Right kidney (tissue), 1 donor: ENCODE measurements at regions not wholly inside any gene's neighbourhood (a gene's known extent, or its start where the extent isn't known, plus 50 kb on each side); places are given as distances from the start of the nearest gene placed in this dataset.
"Not testable (repeated sequence)": the region's sequence is repeated elsewhere in the genome, so short reads cannot be mapped to it uniquely, and the experiment has no call there.

ENCODE experiments used
- DNase-seq: peaks from one replicate; pipeline ENCODE4 v3.0.0-alpha.2; 2016

GRCh38 chr6:146938266-146938665, 266.0 kb upstream of the STXBP5 start:
- no peak for DNase-seq

- not testable (repeated sequence) for DNase-seq
Measured at GRCh38 chr6:146939456-146939855, 264.8 kb upstream of the STXBP5 start.

GRCh38 chr6:146943664-146944063, 260.6 kb upstream of the STXBP5 start:
- DNase-seq: no peak

GRCh38 chr6:146944077-146944476, 260.1 kb upstream of the STXBP5 start:
- no peak for DNase-seq

GRCh38 chr6:146944809-146945208, 259.4 kb upstream of the STXBP5 start:
- no peak for DNase-seq

- DNase-seq: no peak
Measured at GRCh38 chr6:146946559-146946958, 257.7 kb upstream of the STXBP5 start.

GRCh38 chr6:146948790-146949342, 255.4 kb upstream of the STXBP5 start:
- no peak for DNase-seq

- no peak for DNase-seq
Measured at GRCh38 chr6:146949425-146949824, 254.8 kb upstream of the STXBP5 start.

- DNase-seq: no peak
Measured at GRCh38 chr6:146950351-146950835, 253.8 kb upstream of the STXBP5 start.

GRCh38 chr6:146955570-146955969, 248.6 kb upstream of the STXBP5 start:
- no peak for DNase-seq

GRCh38 chr6:146957181-146958093, 246.8 kb upstream of the STXBP5 start:
- no peak for DNase-seq

GRCh38 chr6:146961831-146962230, 242.4 kb upstream of the STXBP5 start:
- DNase-seq: no peak

- DNase-seq: no peak
Measured at GRCh38 chr6:146962329-146962728, 241.9 kb upstream of the STXBP5 start.

GRCh38 chr6:146965110-146965689, 239.0 kb upstream of the STXBP5 start:
- DNase-seq: no peak

GRCh38 chr6:146968041-146968760, 236.0 kb upstream of the STXBP5 start:
- no peak for DNase-seq

GRCh38 chr6:146972546-146972945, 231.7 kb upstream of the STXBP5 start:
- no peak for DNase-seq

- DNase-seq: no peak
Measured at GRCh38 chr6:146974351-146974750, 229.9 kb upstream of the STXBP5 start.

- no peak for DNase-seq
Measured at GRCh38 chr6:146975093-146975492, 229.1 kb upstream of the STXBP5 start.

- DNase-seq: no peak
Measured at GRCh38 chr6:146980900-146981329, 223.3 kb upstream of the STXBP5 start.

- DNase-seq: no peak
Measured at GRCh38 chr6:146981981-146982380, 222.2 kb upstream of the STXBP5 start.

GRCh38 chr6:146984251-146984924, 219.8 kb upstream of the STXBP5 start:
- no peak for DNase-seq

GRCh38 chr6:146985111-146985510, 219.1 kb upstream of the STXBP5 start:
- DNase-seq: no peak
